Subcutaneous abdominal adipose tissue (tissue), 5 donors: ENCODE measurements at regions not wholly inside any gene's neighbourhood (a gene's known extent, or its start where the extent isn't known, plus 50 kb on each side); places are given as distances from the start of the nearest gene placed in this dataset.
"Not testable (repeated sequence)": the region's sequence is repeated elsewhere in the genome, so short reads cannot be mapped to it uniquely, and the experiment has no call there.

Experiments used
- H3K27ac ChIP-seq: one replicate; pipeline ENCODE4 v1.7.0; 2013; ENCODE audit warnings: low read depth, mild to moderate bottlenecking, inconsistent platforms, low read length, moderate library complexity
- H3K27me3 ChIP-seq, 5 donors: one replicate each; pipeline ENCODE4 v1.7.0; 2013; ENCODE audit warnings: low read length in 5 of 5, inconsistent platforms in 1 of 5; ENCODE audit not compliant: control insufficient read depth in 5 of 5, insufficient read depth in 4 of 5
- H3K36me3 ChIP-seq, 5 donors: one replicate each; pipeline ENCODE4 v1.7.0; 2013; ENCODE audit warnings: low read length in 5 of 5; ENCODE audit not compliant: control insufficient read depth in 5 of 5, insufficient read depth in 5 of 5
- H3K4me1 ChIP-seq, 5 donors: one replicate each; pipeline ENCODE4 v1.7.0; 2013; ENCODE audit warnings: low read length in 5 of 5, mild to moderate bottlenecking in 3 of 5, moderate library complexity in 1 of 5; ENCODE audit not compliant: control insufficient read depth in 5 of 5, insufficient read depth in 5 of 5
- H3K4me3 ChIP-seq, 5 donors: one replicate each; pipeline ENCODE4 v1.7.0; 2013; ENCODE audit warnings: low read length in 5 of 5, low read depth in 1 of 5
- H3K9ac ChIP-seq, 5 donors: one replicate each; pipeline ENCODE4 v1.7.0; 2013; ENCODE audit warnings: low read length in 5 of 5, mild to moderate bottlenecking in 4 of 5, moderate library complexity in 3 of 5
- H3K9me3 ChIP-seq, 5 donors: one replicate each; pipeline ENCODE4 v1.7.0; 2013; ENCODE audit warnings: low read length in 5 of 5; ENCODE audit not compliant: control insufficient read depth in 5 of 5
- donor health status: healthy.
- donor health status: healthy.
- donor health status: healthy.
- donor health status: healthy.
- donor health status: healthy.

DNA sequence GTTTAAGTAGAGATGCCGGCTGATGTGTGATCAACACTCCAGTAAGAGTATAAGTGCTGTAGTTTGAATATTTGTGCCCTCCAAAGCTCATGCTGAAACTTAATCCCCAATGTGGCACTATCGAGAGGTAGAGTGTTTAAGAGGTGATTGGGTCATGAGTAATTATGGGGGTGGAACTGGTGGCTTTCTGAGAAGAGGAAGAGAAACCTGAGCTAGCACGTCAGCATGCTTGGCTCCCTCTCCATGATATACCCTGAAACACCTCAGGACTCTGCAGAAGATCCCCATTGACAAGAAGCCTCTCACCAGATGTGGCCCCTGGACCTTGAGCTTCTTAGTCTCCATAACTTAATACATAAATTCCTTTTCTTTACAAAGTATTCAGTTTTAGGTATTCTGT lies 584.8 kb downstream of the TSN start:
- no peak overlapping the region for H3K9ac ChIP-seq
- H3K4me3 ChIP-seq: no peak overlapping the region
- H3K9me3 ChIP-seq: no peaks in the 10 kb centered on the region
- H3K4me1 ChIP-seq: no peaks in the 10 kb centered on the region
- no peak overlapping the region for H3K27ac ChIP-seq
- H3K36me3 ChIP-seq: no peaks in the 10 kb centered on the region
- H3K27me3 ChIP-seq: no peaks in the 10 kb centered on the region

DNA sequence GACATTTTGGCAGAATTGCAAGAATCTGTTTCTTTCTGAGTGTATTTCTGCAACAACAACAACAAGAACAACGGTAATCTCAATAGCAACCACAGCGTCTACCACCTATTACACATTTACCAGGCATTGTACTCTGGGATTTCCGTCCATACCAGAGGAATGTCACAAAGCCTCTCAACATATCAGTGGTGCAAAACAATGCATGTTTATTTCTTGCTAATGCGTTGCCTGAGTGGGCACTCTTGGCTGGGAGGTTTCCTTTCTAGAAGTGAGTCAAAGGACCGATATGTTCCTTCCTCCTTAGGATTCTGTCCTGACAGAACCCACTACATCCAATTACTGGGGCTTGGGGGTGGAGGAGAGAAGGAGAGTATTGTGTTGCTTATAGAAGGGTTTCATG lies 585.6 kb downstream of the TSN start:
- Histone ChIP-seq H3K9me3 (no peaks in the 10 kb centered on the region), H3K27me3 (no peaks in the 10 kb centered on the region), H3K36me3 (no peaks in the 10 kb centered on the region), H3K9ac (no peak overlapping the region), H3K4me1 (no peaks in the 10 kb centered on the region), H3K27ac (no peak overlapping the region), H3K4me3 (no peak overlapping the region)

DNA sequence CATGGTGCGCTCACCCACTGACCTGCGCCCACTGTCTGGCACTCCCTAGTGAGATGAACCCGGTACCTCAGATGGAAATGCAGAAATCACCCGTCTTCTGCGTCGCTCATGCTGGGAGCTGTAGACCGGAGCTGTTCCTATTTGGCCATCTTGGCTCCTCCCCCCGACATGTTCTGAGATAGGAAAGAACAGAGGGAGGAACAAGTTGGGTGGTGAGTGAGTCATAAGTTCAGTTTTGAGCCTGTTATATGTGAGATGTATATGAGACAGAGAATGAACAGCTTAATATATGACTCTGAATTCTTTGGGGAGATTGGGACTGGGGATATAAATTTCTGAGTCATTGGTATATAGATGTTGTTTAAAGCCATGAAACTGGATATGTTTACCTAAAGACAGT lies 596.7 kb downstream of the TSN start:
- H3K36me3 ChIP-seq, H3K4me1 ChIP-seq, H3K4me3 ChIP-seq, H3K9ac ChIP-seq, H3K27ac ChIP-seq, H3K27me3 ChIP-seq, H3K9me3 ChIP-seq: not testable (repeated sequence)

DNA sequence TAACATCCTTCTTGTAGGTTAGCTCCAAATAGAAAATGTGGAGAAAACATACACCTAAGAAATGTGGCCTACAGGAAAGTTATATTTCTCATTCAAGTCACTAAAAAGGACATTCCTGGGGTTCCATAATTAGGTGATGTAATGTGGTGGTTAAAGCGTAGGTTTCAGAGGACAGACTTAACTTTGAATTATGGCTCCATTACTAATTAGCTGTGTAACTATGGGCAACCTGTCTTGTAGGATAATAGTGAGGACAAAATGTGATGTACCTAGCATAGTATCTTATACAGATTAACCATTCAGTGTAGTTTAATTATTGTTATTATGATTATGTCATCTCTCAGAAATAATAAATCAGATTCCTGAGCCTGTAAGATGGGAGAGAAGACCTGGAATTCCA lies 602.5 kb downstream of the TSN start:
- Histone ChIP-seq H3K36me3 (no peaks in the 10 kb centered on the region), H3K27me3 (no peaks in the 10 kb centered on the region), H3K27ac (no peak overlapping the region), H3K4me3 (no peak overlapping the region), H3K9me3 (no peaks in the 10 kb centered on the region), H3K9ac (no peak overlapping the region), H3K4me1 (no peaks in the 10 kb centered on the region)

DNA sequence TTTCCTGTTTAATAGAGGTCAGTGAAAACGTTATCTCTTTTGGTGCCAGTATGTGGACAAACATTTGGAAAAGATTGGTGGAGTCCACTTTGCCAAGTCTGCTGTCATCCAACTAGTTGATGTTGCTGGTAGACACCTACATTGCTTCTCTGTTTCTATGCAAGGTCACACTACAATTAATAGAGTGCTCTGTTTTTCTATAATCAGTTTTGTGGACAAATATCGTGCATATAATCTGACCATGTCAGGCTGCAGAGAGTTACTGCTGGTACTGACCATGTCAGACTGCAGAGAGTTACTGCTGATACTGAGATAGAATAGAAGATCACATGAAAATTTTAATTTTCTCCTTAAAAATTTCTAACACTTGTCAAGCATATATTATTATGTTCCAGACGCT lies 603.3 kb downstream of the TSN start:
- Histone ChIP-seq H3K9me3 (no peaks in the 10 kb centered on the region), H3K4me3 (no peak overlapping the region), H3K9ac (no peak overlapping the region), H3K36me3 (no peaks in the 10 kb centered on the region), H3K27ac (no peak overlapping the region), H3K4me1 (no peaks in the 10 kb centered on the region), H3K27me3 (no peaks in the 10 kb centered on the region)

- Histone ChIP-seq H3K27ac (no peak overlapping the region), H3K27me3 (no peaks in the 10 kb centered on the region), H3K9me3 (no peaks in the 10 kb centered on the region), H3K36me3 (no peaks in the 10 kb centered on the region), H3K9ac (no peak overlapping the region), H3K4me1 (no peaks in the 10 kb centered on the region), H3K4me3 (no peak overlapping the region)
Observed at GRCh38 chr2:122363885-122364284, 608.4 kb downstream of the TSN start.

DNA sequence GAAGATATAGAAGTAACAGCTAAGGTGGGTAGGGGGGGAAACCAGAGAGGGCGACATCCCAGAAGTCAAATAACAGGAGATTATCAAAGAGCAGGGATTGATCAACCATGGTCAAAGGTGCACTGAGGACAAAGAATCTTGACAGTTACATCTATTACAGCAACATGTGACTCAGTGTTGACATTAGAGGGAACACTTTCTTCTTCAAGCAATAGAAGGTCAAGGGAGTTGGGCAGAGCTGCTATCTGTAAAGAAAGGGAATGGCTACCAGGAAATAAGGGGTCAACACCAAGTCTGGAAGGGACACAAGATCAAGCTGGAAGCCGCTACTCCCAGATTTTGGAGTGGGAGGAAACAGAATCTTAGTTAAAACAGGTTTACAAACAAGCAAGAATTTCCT lies 611.0 kb downstream of the TSN start:
- Histone ChIP-seq H3K27me3 (no peaks in the 10 kb centered on the region), H3K9ac (no peak overlapping the region), H3K36me3 (no peaks in the 10 kb centered on the region), H3K9me3 (no peaks in the 10 kb centered on the region), H3K4me1 (no peaks in the 10 kb centered on the region), H3K4me3 (no peak overlapping the region), H3K27ac (no peak overlapping the region)

GRCh38 chr2:122366969-122367645 lies 611.7 kb downstream of the TSN start:
- Histone ChIP-seq H3K4me1 (no peaks in the 10 kb centered on the region), H3K27me3 (no peaks in the 10 kb centered on the region), H3K9me3 (no peaks in the 10 kb centered on the region), H3K27ac (no peak overlapping the region), H3K9ac (no peak overlapping the region), H3K4me3 (no peak overlapping the region), H3K36me3 (no peaks in the 10 kb centered on the region)

GRCh38 chr2:122367646-122368010 lies 612.2 kb downstream of the TSN start:
- no peak overlapping the region for H3K9ac ChIP-seq
- no peaks in the 10 kb centered on the region for H3K27me3 ChIP-seq
- no peak overlapping the region for H3K4me3 ChIP-seq
- H3K27ac ChIP-seq: no peak overlapping the region
- no peaks in the 10 kb centered on the region for H3K4me1 ChIP-seq
- H3K36me3 ChIP-seq: no peaks in the 10 kb centered on the region
- peaks cover 0 to under 1% (median 0%) of the 10 kb centered on the region in 5 donors for H3K9me3 ChIP-seq

GRCh38 chr2:122368576-122369243 lies 613.3 kb downstream of the TSN start:
- no peak overlapping the region for H3K27ac ChIP-seq
- H3K9me3 ChIP-seq: peaks cover 0 to 3% (median 0%) of the 10 kb centered on the region in 5 donors
- H3K36me3 ChIP-seq: no peaks in the 10 kb centered on the region
- H3K9ac ChIP-seq: no peak overlapping the region
- no peaks in the 10 kb centered on the region for H3K27me3 ChIP-seq
- no peaks in the 10 kb centered on the region for H3K4me1 ChIP-seq
- no peak overlapping the region for H3K4me3 ChIP-seq
